Left ventricle myocardium superior (tissue), 1 donor: ENCODE measurements at regions not wholly inside any gene's neighbourhood (a gene's known extent, or its start where the extent isn't known, plus 50 kb on each side); places are given as distances from the start of the nearest gene placed in this dataset.

Experiments
- ATAC-seq: fragments of 200-7000 bp; cut with Tn5 transposase; one replicate; pipeline ENCODE4 v1.9.1; 2020; ENCODE audit warnings: mild to moderate bottlenecking, moderate library complexity
- DNase-seq: peaks from one replicate; pipeline ENCODE4 v3.0.0-alpha.2; 2020
- intact Hi-C: fragments of 100-400 bp; cut with micrococcal nuclease; formaldehyde crosslinking; loops from one replicate; pipeline ENCODE4 v1.11.0; 2022
- donor health status: DM: no; HTN: yes; CAD: no; lungs with severe emphysema.

- intact Hi-C loops: no loop called here
- DNase-seq (peak; percentile 52), ATAC-seq (peak; percentile 81)
Observed at GRCh38 chr9:124202447-124202971, 55.2 kb upstream of the NEK6 start.

- ATAC-seq (no peak), DNase-seq (no peak)
- intact Hi-C loops: no loop called here
Observed at GRCh38 chr9:124205686-124206352, 51.9 kb upstream of the NEK6 start.

- no peak for ATAC-seq
- intact Hi-C loops: no loop called here
Observed at GRCh38 chr9:124206391-124206790, 51.4 kb upstream of the NEK6 start.

More at GRCh38 chr9:124206391-124206790, 51.4 kb upstream of the NEK6 start:
- no peak for DNase-seq
